Left lung (tissue), 4 donors: ENCODE measurements at regions not wholly inside any gene's neighbourhood (a gene's known extent, or its start where the extent isn't known, plus 50 kb on each side); places are given as distances from the start of the nearest gene placed in this dataset.

Experiments
- ATAC-seq: fragments of 200-7000 bp; cut with Tn5 transposase; one replicate; pipeline ENCODE4 v1.9.1; 2020; ENCODE audit warnings: moderate library complexity
- DNase-seq, 4 donors: peaks; one replicate each; pipeline ENCODE4 v3.0.0-alpha.2; 2013 to 2020
- H3K27ac ChIP-seq, 2 donors: fragments of 200-600 bp; sonication (generic) in 1 of 2; one replicate each; pipeline versions ENCODE4 v1.5.0 to v1.8.0; 2020 to 2021
- H3K27me3 ChIP-seq, 2 donors: fragments of 200-600 bp; sonication (generic) in 1 of 2; one replicate each; pipeline versions ENCODE4 v1.5.0 to v1.8.0; 2020 to 2021
- H3K36me3 ChIP-seq, 2 donors: fragments of 200-600 bp; sonication (generic) in 1 of 2; one replicate each; pipeline versions ENCODE4 v1.5.0 to v1.8.0; 2020 to 2021
- H3K4me1 ChIP-seq, 2 donors: fragments of 200-600 bp; one replicate each; pipeline ENCODE4 v1.8.0; 2021
- H3K4me3 ChIP-seq, 2 donors: fragments of 200-600 bp; sonication (generic) in 1 of 2; one replicate each; pipeline versions ENCODE4 v1.5.0 to v1.8.0; 2020 to 2021; ENCODE audit warnings: mild to moderate bottlenecking in 1 of 2
- H3K9me3 ChIP-seq, 2 donors: fragments of 200-600 bp; sonication (generic) in 1 of 2; one replicate each; pipeline versions ENCODE4 v1.5.0 to v1.8.0; 2020 to 2021
- intact Hi-C, 2 donors: fragments of 100-400 bp; cut with DNase I; formaldehyde crosslinking; loops; one replicate each; pipeline versions ENCODE4 v1.11.2 to v1.14.2; 2022
- TF ChIP-seq, protein P1 (sequence below), 2 donors: fragments of 200-600 bp; sonication (generic) in 1 of 2; IDR thresholded peaks; one replicate each; pipeline versions ENCODE4 v1.5.0 to v1.8.0; 2021; ENCODE audit warnings: antibody characterized with exemption in 2 of 2
- donor health status: DM: no; HTN: yes; CAD: no.
- donor health status: DM: no; HTN: no; CAD: no.

DNA sequence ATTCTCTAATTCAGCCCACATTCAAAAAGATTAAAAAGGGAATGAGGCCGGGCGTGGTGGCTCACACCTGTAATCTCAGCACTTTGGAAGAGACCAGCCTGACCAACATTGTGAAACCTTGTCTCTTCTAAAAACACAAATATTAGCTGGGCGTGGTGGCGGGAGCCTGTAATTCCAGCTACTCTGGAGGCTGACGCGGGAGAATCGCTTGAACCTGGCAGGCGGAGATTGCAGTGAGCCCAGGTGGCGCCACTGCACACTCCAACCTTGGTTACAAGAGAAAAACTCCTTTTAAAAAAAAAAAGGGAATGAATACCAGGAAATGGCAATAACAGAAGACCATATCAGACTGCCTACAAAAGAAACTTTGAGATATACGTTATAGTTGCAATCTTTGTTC lies 1244.5 kb downstream of the PCDH9 start:
- TF ChIP-seq, protein P1, sequence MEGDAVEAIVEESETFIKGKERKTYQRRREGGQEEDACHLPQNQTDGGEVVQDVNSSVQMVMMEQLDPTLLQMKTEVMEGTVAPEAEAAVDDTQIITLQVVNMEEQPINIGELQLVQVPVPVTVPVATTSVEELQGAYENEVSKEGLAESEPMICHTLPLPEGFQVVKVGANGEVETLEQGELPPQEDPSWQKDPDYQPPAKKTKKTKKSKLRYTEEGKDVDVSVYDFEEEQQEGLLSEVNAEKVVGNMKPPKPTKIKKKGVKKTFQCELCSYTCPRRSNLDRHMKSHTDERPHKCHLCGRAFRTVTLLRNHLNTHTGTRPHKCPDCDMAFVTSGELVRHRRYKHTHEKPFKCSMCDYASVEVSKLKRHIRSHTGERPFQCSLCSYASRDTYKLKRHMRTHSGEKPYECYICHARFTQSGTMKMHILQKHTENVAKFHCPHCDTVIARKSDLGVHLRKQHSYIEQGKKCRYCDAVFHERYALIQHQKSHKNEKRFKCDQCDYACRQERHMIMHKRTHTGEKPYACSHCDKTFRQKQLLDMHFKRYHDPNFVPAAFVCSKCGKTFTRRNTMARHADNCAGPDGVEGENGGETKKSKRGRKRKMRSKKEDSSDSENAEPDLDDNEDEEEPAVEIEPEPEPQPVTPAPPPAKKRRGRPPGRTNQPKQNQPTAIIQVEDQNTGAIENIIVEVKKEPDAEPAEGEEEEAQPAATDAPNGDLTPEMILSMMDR (IDR thresholded peaks at IDR 0.05), result no peak
- Histone ChIP-seq H3K9me3 (peaks cover 0 to 4% of the 10 kb centered on the region in 2 donors), H3K4me3 (no peak overlapping the region), H3K4me1 (no peaks in the 10 kb centered on the region), H3K36me3 (no peaks in the 10 kb centered on the region), H3K27me3 (no peaks in the 10 kb centered on the region), H3K27ac (no peak overlapping the region)
- no peak for DNase-seq
- ATAC-seq, result no peak
- intact Hi-C loops, result no loop called here

DNA sequence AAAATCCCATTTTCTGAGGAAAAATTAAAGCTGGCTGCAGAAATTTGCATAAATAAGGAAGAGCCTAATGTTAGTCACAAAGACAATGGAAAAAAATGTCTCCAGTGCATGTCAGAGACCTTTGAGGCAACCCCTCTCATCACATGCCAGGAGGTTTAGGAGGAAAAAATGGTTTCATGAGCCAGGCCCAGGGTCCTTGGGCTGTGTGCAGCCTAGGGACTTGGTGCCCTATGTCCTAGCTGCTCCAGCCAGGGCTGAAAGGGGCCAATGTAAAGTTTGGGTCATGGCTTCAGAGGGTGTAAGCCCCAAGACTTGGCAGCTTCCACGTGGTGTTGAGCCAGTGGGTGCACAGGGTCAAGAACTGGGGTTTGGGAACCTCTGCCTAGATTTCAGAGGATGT lies 1252.6 kb downstream of the PCDH9 start:
- H3K27ac ChIP-seq, result no peak overlapping the region
- no peaks in the 10 kb centered on the region for H3K36me3 ChIP-seq
- no peaks in the 10 kb centered on the region for H3K4me1 ChIP-seq
- intact Hi-C loops, result no loop called here
- H3K27me3 ChIP-seq, result no peaks in the 10 kb centered on the region
- no peak for ATAC-seq
- no peak overlapping the region for H3K4me3 ChIP-seq
- peaks cover 0 to 3% of the 10 kb centered on the region in 2 donors for H3K9me3 ChIP-seq
- DNase-seq, result no peak
- TF ChIP-seq, protein P1 (IDR thresholded peaks at IDR 0.05), result no peak

DNA sequence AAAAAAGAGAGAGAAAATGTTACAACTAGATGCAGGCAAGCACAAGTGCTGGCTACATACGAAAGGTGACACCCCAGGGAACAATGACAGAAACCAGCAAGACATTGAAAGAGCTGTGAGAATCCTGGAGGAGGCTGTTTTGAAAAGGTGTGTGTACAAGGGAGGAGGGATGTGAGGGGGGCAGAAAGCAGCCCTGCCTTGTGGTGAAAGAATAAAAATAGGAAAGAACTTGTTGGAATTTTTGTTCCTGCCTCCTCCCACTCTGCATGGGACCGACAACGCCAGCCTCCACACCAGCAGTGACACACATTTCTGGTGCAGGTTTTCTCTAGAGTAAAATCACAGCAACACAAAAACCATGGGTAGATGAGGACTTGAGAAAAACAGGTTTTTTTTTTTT lies 1258.6 kb downstream of the PCDH9 start:
- Histone ChIP-seq H3K9me3 (peaks cover 0 to 3% of the 10 kb centered on the region in 2 donors), H3K4me3 (no peak overlapping the region), H3K27me3 (no peaks in the 10 kb centered on the region), H3K36me3 (no peaks in the 10 kb centered on the region), H3K4me1 (no peaks in the 10 kb centered on the region), H3K27ac (no peak overlapping the region)
- DNase-seq (no peak), ATAC-seq (no peak)
- intact Hi-C loops, result no loop called here
- TF ChIP-seq, protein P1 (IDR thresholded peaks at IDR 0.05), result no peak

DNA sequence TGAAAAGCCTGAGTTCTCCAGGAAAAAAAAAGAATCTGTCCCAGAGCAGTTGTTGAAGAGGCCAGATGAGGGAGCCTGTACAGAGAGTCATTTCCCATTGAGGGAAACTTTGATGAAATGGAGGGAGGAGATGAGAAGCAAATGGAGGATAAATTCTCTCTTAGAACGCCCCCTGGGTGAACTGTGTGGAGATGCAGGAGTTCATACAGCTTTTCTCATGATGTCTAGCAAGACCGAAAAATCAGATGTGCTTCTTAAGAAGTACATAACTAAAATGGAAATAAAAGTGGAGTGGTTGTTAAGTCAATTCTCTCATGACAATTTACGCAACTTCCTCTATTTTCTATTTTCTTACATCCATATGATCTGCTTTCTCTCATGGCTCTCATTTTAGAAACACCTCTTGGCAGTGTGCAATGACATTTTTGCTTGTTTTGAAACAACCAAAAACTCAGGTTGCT lies 1263.1 kb downstream of the PCDH9 start:
- H3K9me3 ChIP-seq, result no peaks in the 10 kb centered on the region
- no peak overlapping the region for H3K4me3 ChIP-seq
- no peaks in the 10 kb centered on the region for H3K4me1 ChIP-seq
- H3K27ac ChIP-seq, result no peak overlapping the region
- DNase-seq (no peak), ATAC-seq (no peak)
- intact Hi-C loops, result no loop called here
- TF ChIP-seq, protein P1 (IDR thresholded peaks at IDR 0.05), result no peak
- H3K36me3 ChIP-seq, result no peaks in the 10 kb centered on the region
- H3K27me3 ChIP-seq, result no peaks in the 10 kb centered on the region

DNA sequence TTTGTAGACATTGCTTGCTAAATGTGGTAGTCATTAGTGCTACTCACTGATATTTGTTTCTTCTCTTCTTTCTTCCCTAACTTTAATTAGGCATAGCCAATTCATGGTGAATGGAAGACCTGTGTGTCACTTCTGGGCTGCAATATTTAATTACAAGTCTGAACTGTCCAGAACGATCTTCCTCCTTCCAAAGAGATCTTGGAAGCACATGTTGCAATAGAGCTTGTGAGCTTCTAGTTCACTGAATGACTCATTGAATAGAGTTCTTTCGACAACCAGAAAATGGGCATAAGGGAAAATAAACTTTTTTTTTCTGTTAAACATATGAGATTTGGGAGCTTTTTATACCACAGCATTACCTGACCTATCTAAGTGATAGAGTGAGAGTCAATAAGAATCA lies 1264.6 kb downstream of the PCDH9 start:
- Histone ChIP-seq H3K4me3 (no peak overlapping the region), H3K9me3 (no peaks in the 10 kb centered on the region), H3K4me1 (no peaks in the 10 kb centered on the region), H3K27me3 (no peaks in the 10 kb centered on the region), H3K36me3 (no peaks in the 10 kb centered on the region), H3K27ac (no peak overlapping the region)
- DNase-seq, result no peak
- ATAC-seq, result no peak
- TF ChIP-seq, protein P1 (IDR thresholded peaks at IDR 0.05), result no peak
- intact Hi-C loops, result no loop called here
